ENCODE measurements at regions not wholly inside any gene's neighbourhood (a gene's known extent, or its start where the extent isn't known, plus 50 kb on each side); places are given as distances from the start of the nearest gene placed in this dataset.
A peak's percentile ranks its signal among the peaks of the same experiment; 100 is the strongest.

- Histone ChIP-seq H4K20me1 (ENCODE audit: insufficient read depth, low read length) (no peaks in the 10 kb centered on the region), H3K9ac (ENCODE audit: low read length) (no peak overlapping the region), H3K4me3 (ENCODE audit: low read length) (no peak overlapping the region), H2AFZ (ENCODE audit: low read length) (no peak overlapping the region), H3K4me2 (ENCODE audit: low read depth, low read length) (no peak overlapping the region), H3K9me2 (replicated peaks; ENCODE audit: insufficient read depth, low read length) (no peaks in the 10 kb centered on the region), H3K79me2 (ENCODE audit: low read length) (no peaks in the 10 kb centered on the region), H3K27me3 (replicated peaks; ENCODE audit: insufficient read depth, low read length) (no peaks in the 10 kb centered on the region), H3K9me3 (replicated peaks; ENCODE audit: insufficient read depth, low read length) (no peaks in the 10 kb centered on the region), H3K36me3 (replicated peaks; ENCODE audit: insufficient read depth, low read length) (no peaks in the 10 kb centered on the region), H3K4me1 (ENCODE audit: low read length) (no peaks in the 10 kb centered on the region), H3K27ac (ENCODE audit: low read length) (no peak overlapping the region), H3F3A (ENCODE audit: insufficient read depth, low read length) (no peaks in the 10 kb centered on the region)
- no peak for TF ChIP-seq EZH2phosphoT487 (IDR thresholded peaks at IDR 0.05; ENCODE audit: low read length)
- no peak for TF ChIP-seq EZH2 (optimal IDR thresholded peaks at IDR 0.05; ENCODE audit: low read depth, low read length)
- TF ChIP-seq CTCF (IDR thresholded peaks at IDR 0.05; ENCODE audit: low read length) = no peak
- no peak for DNase-seq
Observed at GRCh38 chr2:63681896-63682295, 93.1 kb downstream of the MDH1 start.

- Histone ChIP-seq H3K4me2 (ENCODE audit: low read depth, low read length) (no peak overlapping the region), H4K20me1 (ENCODE audit: insufficient read depth, low read length) (no peaks in the 10 kb centered on the region), H3K4me1 (ENCODE audit: low read length) (no peaks in the 10 kb centered on the region), H3K27me3 (replicated peaks; ENCODE audit: insufficient read depth, low read length) (no peaks in the 10 kb centered on the region), H2AFZ (ENCODE audit: low read length) (no peak overlapping the region), H3K36me3 (replicated peaks; ENCODE audit: insufficient read depth, low read length) (no peaks in the 10 kb centered on the region), H3K27ac (ENCODE audit: low read length) (no peak overlapping the region), H3K4me3 (ENCODE audit: low read length) (no peak overlapping the region), H3F3A (ENCODE audit: insufficient read depth, low read length) (no peaks in the 10 kb centered on the region), H3K9ac (ENCODE audit: low read length) (no peak overlapping the region), H3K9me3 (replicated peaks; ENCODE audit: insufficient read depth, low read length) (no peaks in the 10 kb centered on the region), H3K79me2 (ENCODE audit: low read length) (no peaks in the 10 kb centered on the region), H3K9me2 (replicated peaks; ENCODE audit: insufficient read depth, low read length) (no peaks in the 10 kb centered on the region)
- peak; percentile 52 for TF ChIP-seq CTCF (IDR thresholded peaks at IDR 0.05; ENCODE audit: low read length)
- no peak for TF ChIP-seq EZH2phosphoT487 (IDR thresholded peaks at IDR 0.05; ENCODE audit: low read length)
- no peak for TF ChIP-seq EZH2 (optimal IDR thresholded peaks at IDR 0.05; ENCODE audit: low read depth, low read length)
- peak; percentile 57 for DNase-seq
Observed at GRCh38 chr2:63692002-63692606, 103.3 kb downstream of the MDH1 start.

GRCh38 chr2:63695583-63695982 lies 106.8 kb downstream of the MDH1 start:
- H3K27ac ChIP-seq (ENCODE audit: low read length) = no peak overlapping the region

GRCh38 chr2:63696496-63696895 lies 107.7 kb downstream of the MDH1 start:
- H3K27ac ChIP-seq (ENCODE audit: low read length) = no peak overlapping the region
- no peaks in the 10 kb centered on the region for H3F3A ChIP-seq (ENCODE audit: insufficient read depth, low read length)
- no peaks in the 10 kb centered on the region for H3K4me1 ChIP-seq (ENCODE audit: low read length)
- H3K4me3 ChIP-seq (ENCODE audit: low read length) = no peak overlapping the region
- H3K27me3 ChIP-seq (replicated peaks; ENCODE audit: insufficient read depth, low read length) = no peaks in the 10 kb centered on the region
- no peaks in the 10 kb centered on the region for H3K9me2 ChIP-seq (replicated peaks; ENCODE audit: insufficient read depth, low read length)
- no peaks in the 10 kb centered on the region for H4K20me1 ChIP-seq (ENCODE audit: insufficient read depth, low read length)
- H3K36me3 ChIP-seq (replicated peaks; ENCODE audit: insufficient read depth, low read length) = no peaks in the 10 kb centered on the region
- H3K9ac ChIP-seq (ENCODE audit: low read length) = no peak overlapping the region
- no peaks in the 10 kb centered on the region for H3K9me3 ChIP-seq (replicated peaks; ENCODE audit: insufficient read depth, low read length)
- H3K79me2 ChIP-seq (ENCODE audit: low read length) = no peaks in the 10 kb centered on the region
- no peak overlapping the region for H2AFZ ChIP-seq (ENCODE audit: low read length)
- no peak for TF ChIP-seq EZH2 (optimal IDR thresholded peaks at IDR 0.05; ENCODE audit: low read depth, low read length)
- TF ChIP-seq EZH2phosphoT487 (IDR thresholded peaks at IDR 0.05; ENCODE audit: low read length) = no peak
- TF ChIP-seq CTCF (IDR thresholded peaks at IDR 0.05; ENCODE audit: low read length) = no peak
- no peak overlapping the region for H3K4me2 ChIP-seq (ENCODE audit: low read depth, low read length)
- no peak for DNase-seq

More at GRCh38 chr2:63695583-63695982, 106.8 kb downstream of the MDH1 start:
- no peak for DNase-seq
- Histone ChIP-seq H3F3A (ENCODE audit: insufficient read depth, low read length) (no peaks in the 10 kb centered on the region), H3K4me3 (ENCODE audit: low read length) (no peak overlapping the region), H4K20me1 (ENCODE audit: insufficient read depth, low read length) (no peaks in the 10 kb centered on the region), H3K4me1 (ENCODE audit: low read length) (no peaks in the 10 kb centered on the region), H3K9ac (ENCODE audit: low read length) (no peak overlapping the region), H3K79me2 (ENCODE audit: low read length) (no peaks in the 10 kb centered on the region), H3K9me3 (replicated peaks; ENCODE audit: insufficient read depth, low read length) (no peaks in the 10 kb centered on the region), H2AFZ (ENCODE audit: low read length) (no peak overlapping the region), H3K36me3 (replicated peaks; ENCODE audit: insufficient read depth, low read length) (no peaks in the 10 kb centered on the region), H3K27me3 (replicated peaks; ENCODE audit: insufficient read depth, low read length) (no peaks in the 10 kb centered on the region), H3K9me2 (replicated peaks; ENCODE audit: insufficient read depth, low read length) (no peaks in the 10 kb centered on the region), H3K4me2 (ENCODE audit: low read depth, low read length) (no peak overlapping the region)
- no peak for TF ChIP-seq EZH2 (optimal IDR thresholded peaks at IDR 0.05; ENCODE audit: low read depth, low read length)
